B cell (primary cell): ENCODE measurements at regions not wholly inside any gene's neighbourhood (a gene's known extent, or its start where the extent isn't known, plus 50 kb on each side); places are given as distances from the start of the nearest gene placed in this dataset.

ENCODE experiments used
- ATAC-seq: fragments of 200-7000 bp; cut with Tn5 transposase; one replicate; pipeline ENCODE4 v1.10.0; 2021; ENCODE audit warnings: low read depth, mild to moderate bottlenecking, moderate number of reproducible peaks, moderate library complexity
- CTCF ChIA-PET: fragments of 350-600 bp; sonication (Branson Sonifier 250); formaldehyde crosslinking; loops from one replicate; lab custom pipeline; 2021; ENCODE audit warnings: antibody characterized with exemption, inconsistent platforms; lab: Charles Lee
- POLR2A ChIA-PET: fragments of 350-600 bp; sonication (Branson Sonifier 250); formaldehyde crosslinking; loops from one replicate; lab custom pipeline; 2021; ENCODE audit warnings: antibody characterized with exemption; lab: Charles Lee
- DNase-seq: peaks from one replicate; pipeline ENCODE4 v3.0.0; 2013
- H2AFZ ChIP-seq: 2 replicates; pipeline ENCODE4 v1.6.1; 2012; ENCODE audit warnings: mild to moderate bottlenecking, low read depth, low read length; ENCODE audit not compliant: insufficient read depth, poor library complexity, severe bottlenecking
- H3K27ac ChIP-seq, 2 donors: 1 replicate in 1 of 2; 2 replicates in 1 of 2; pipeline ENCODE4 v1.5.1; 2012 to 2013; ENCODE audit warnings: low read length in 2 of 2, mild to moderate bottlenecking in 2 of 2, moderate library complexity in 1 of 2
- H3K27me3 ChIP-seq, 4 experiments: fragments of 200-600 bp in 1 of 4; sonication (generic) in 1 of 4; replicated peaks in 1 of 4; 1 replicate in 2 of 4; 2 replicates in 2 of 4; pipeline versions ENCODE4 v1.6.1 to v1.7.0; 2013 to 2016; ENCODE audit warnings: low read length in 3 of 4, mild to moderate bottlenecking in 2 of 4, mixed read lengths in 1 of 4, moderate library complexity in 1 of 4; ENCODE audit not compliant: insufficient read depth in 4 of 4, control insufficient read depth in 3 of 4; ENCODE audit errors: control extremely low read depth in 1 of 4
- H3K36me3 ChIP-seq, 2 experiments: replicated peaks in 1 of 2; 1 replicate in 1 of 2; 2 replicates in 1 of 2; pipeline versions ENCODE4 v1.6.1 to v1.7.1; 2013; ENCODE audit warnings: low read length in 1 of 2; ENCODE audit not compliant: insufficient read depth in 2 of 2, control insufficient read depth in 1 of 2; ENCODE audit errors: control extremely low read depth in 1 of 2, extremely low read depth in 1 of 2
- H3K4me1 ChIP-seq, 2 donors: fragments of 200-600 bp in 1 of 2; sonication (generic) in 1 of 2; 1 replicate in 1 of 2; 2 replicates in 1 of 2; pipeline versions ENCODE4 v1.5.1 to v1.6.1; 2013 to 2017; ENCODE audit warnings: low read length in 2 of 2; ENCODE audit not compliant: control insufficient read depth in 2 of 2, insufficient read depth in 2 of 2
- H3K4me2 ChIP-seq: replicated peaks from 2 replicates; pipeline ENCODE3; 2012; ENCODE audit warnings: mild to moderate bottlenecking, low read depth, low read length; ENCODE audit not compliant: poor library complexity, severe bottlenecking
- H3K4me3 ChIP-seq, 5 experiments: fragments of 200-600 bp in 1 of 5; sonication (generic) in 1 of 5; 1 replicate in 3 of 5; 2 replicates in 2 of 5; pipeline versions ENCODE4 v1.5.1 to v1.7.0; 2011 to 2016; ENCODE audit warnings: low read length in 4 of 5, mild to moderate bottlenecking in 4 of 5, low read depth in 2 of 5, control low read depth in 1 of 5, moderate library complexity in 1 of 5; ENCODE audit not compliant: insufficient read depth in 1 of 5; ENCODE audit errors: control extremely low read depth in 1 of 5, extremely low read depth in 1 of 5
- H3K79me2 ChIP-seq: fragments of 200-600 bp; sonication (generic); one replicate; pipeline ENCODE4 v1.6.0; 2016; ENCODE audit warnings: low read length; ENCODE audit not compliant: control insufficient read depth, insufficient read depth
- H3K9ac ChIP-seq: fragments of 200-600 bp; sonication (generic); 2 replicates; pipeline ENCODE4 v1.6.1; 2017; ENCODE audit warnings: mild to moderate bottlenecking, low read length, moderate library complexity
- H3K9me3 ChIP-seq, 3 donors: one replicate each; pipeline versions ENCODE4 v1.6.1 to v1.7.1; 2013; ENCODE audit warnings: low read length in 2 of 3; ENCODE audit not compliant: control insufficient read depth in 2 of 3, insufficient read depth in 1 of 3; ENCODE audit errors: control extremely low read depth in 1 of 3
- H4K20me1 ChIP-seq: 2 replicates; pipeline ENCODE4 v1.6.0; 2012; ENCODE audit warnings: mild to moderate bottlenecking, low read length; ENCODE audit not compliant: insufficient read depth, control insufficient read depth, poor library complexity, severe bottlenecking
- H3K27ac Mint-ChIP-seq: one replicate; pipeline ENCODE4 v1.8.0; 2021; ENCODE audit warnings: mixed read lengths
- H3K27me3 Mint-ChIP-seq: one replicate; pipeline ENCODE4 v1.8.0; 2021; ENCODE audit warnings: mixed read lengths
- H3K4me1 Mint-ChIP-seq: one replicate; pipeline ENCODE4 v1.8.0; 2021; ENCODE audit warnings: mixed read lengths
- H3K4me3 Mint-ChIP-seq: one replicate; pipeline ENCODE4 v1.8.0; 2021; ENCODE audit warnings: mixed read lengths
- H3K9me3 Mint-ChIP-seq: one replicate; pipeline ENCODE4 v1.8.0; 2022; ENCODE audit warnings: mixed read lengths; ENCODE audit not compliant: insufficient read depth
- CTCF ChIP-seq: fragments of 200-600 bp; IDR thresholded peaks from one replicate; pipeline ENCODE4 v1.8.0; 2022; ENCODE audit warnings: antibody characterized with exemption, mild to moderate bottlenecking
- EZH2 ChIP-seq: IDR thresholded peaks from 2 replicates; pipeline ENCODE4 v1.6.1; 2012; ENCODE audit warnings: borderline replicate concordance, low read depth, mild to moderate bottlenecking, moderate library complexity, low read length; ENCODE audit not compliant: insufficient read depth, poor library complexity, severe bottlenecking
- WGBS: methylation state at CpG from one replicate; pipeline ENCODE4 v1.1.5; 2013; ENCODE audit warnings: missing lambda C conversion rate; ENCODE audit not compliant: insufficient coverage; 5-methylcytosine and 5-hydroxymethylcytosine counted together
- intact Hi-C: fragments of 100-400 bp; cut with micrococcal nuclease; formaldehyde crosslinking; loops from one replicate; pipeline ENCODE4 v1.10.0; 2022

- no peak overlapping the region for H3K27ac ChIP-seq
- H3K9me3 Mint-ChIP-seq = no peaks in the 10 kb centered on the region
- POLR2A ChIA-PET = no interaction called here
Observed at GRCh38 chr17:443109-443508, 90.5 kb upstream of the RPH3AL start.

More at GRCh38 chr17:443109-443508, 90.5 kb upstream of the RPH3AL start:
- H3K9me3 ChIP-seq = peaks cover 0 to 4% (median 0%) of the 10 kb centered on the region in 3 donors
- Mint-ChIP-seq H3K27ac (no peak overlapping the region), H3K27me3 (peaks cover 5% of the 10 kb centered on the region), H3K4me1 (no peaks in the 10 kb centered on the region), H3K4me3 (no peak overlapping the region)
- no peak overlapping the region for H2AFZ ChIP-seq
- over 99% methylated on average over 30 of the region's 30 CpGs for WGBS
- no peaks in the 10 kb centered on the region for H4K20me1 ChIP-seq
- H3K36me3 ChIP-seq = no peaks in the 10 kb centered on the region
- CTCF ChIA-PET = interaction anchor here (0.7 kb wide), 1 partner anchor 257 kb away, joined by 3 read pairs; no protein-coding TSS in a partner anchor
- no peak for ATAC-seq
- H3K79me2 ChIP-seq = no peaks in the 10 kb centered on the region
- intact Hi-C loops = no loop called here
- TF ChIP-seq CTCF (no peak), EZH2 (no peak)
- peaks cover 0 to 9% (median 2%) of the 10 kb centered on the region in 4 experiments for H3K27me3 ChIP-seq
- H3K9ac ChIP-seq = no peak overlapping the region
- H3K4me1 ChIP-seq = no peaks in the 10 kb centered on the region
- DNase-seq = no peak
- no peak overlapping the region for H3K4me2 ChIP-seq
- no peak overlapping the region for H3K4me3 ChIP-seq
